ENCODE measurements at regions not wholly inside any gene's neighbourhood (a gene's known extent, or its start where the extent isn't known, plus 50 kb on each side); places are given as distances from the start of the nearest gene placed in this dataset.
"Not testable (repeated sequence)": the region's sequence is repeated elsewhere in the genome, so short reads cannot be mapped to it uniquely, and the experiment has no call there.

- DNase-seq = no peak
These were observed 248.6 kb upstream of the JADE1 start for GRCh38 chr4:128560754-128561495.

- DNase-seq = no peak
These were observed 250.4 kb upstream of the JADE1 start for GRCh38 chr4:128558896-128559679.

- DNase-seq = no peak
These were observed 252.7 kb upstream of the JADE1 start for GRCh38 chr4:128556756-128557155.

- DNase-seq = no peak
These were observed 255.6 kb upstream of the JADE1 start for GRCh38 chr4:128553686-128554515.

- DNase-seq = no peak
These were observed 257.0 kb upstream of the JADE1 start for GRCh38 chr4:128552586-128552907.

- no peak for DNase-seq
These were observed 258.2 kb upstream of the JADE1 start for GRCh38 chr4:128551280-128551679.

- DNase-seq = no peak
These were observed 259.4 kb upstream of the JADE1 start for GRCh38 chr4:128550060-128550459.

- no peak for DNase-seq
These were observed 259.9 kb upstream of the JADE1 start for GRCh38 chr4:128549636-128550035.

GRCh38 chr4:128548381-128548780 lies 260.8 kb upstream of the PGRMC2 start:
- no peak for DNase-seq

GRCh38 chr4:128544272-128544671 lies 256.7 kb upstream of the PGRMC2 start:
- no peak for DNase-seq

GRCh38 chr4:128543696-128544095 lies 256.1 kb upstream of the PGRMC2 start:
- DNase-seq = no peak

- no peak for DNase-seq
These were observed 254.4 kb upstream of the PGRMC2 start for GRCh38 chr4:128542047-128542446.

GRCh38 chr4:128540122-128540521 lies 252.5 kb upstream of the PGRMC2 start:
- no peak for DNase-seq

GRCh38 chr4:128538111-128538882 lies 250.7 kb upstream of the PGRMC2 start:
- no peak for DNase-seq

- no peak for DNase-seq
These were observed 249.1 kb upstream of the PGRMC2 start for GRCh38 chr4:128536746-128537145.

- not testable (repeated sequence) for DNase-seq
These were observed 247.9 kb upstream of the PGRMC2 start for GRCh38 chr4:128535510-128535909.

GRCh38 chr4:128528793-128529553 lies 241.4 kb upstream of the PGRMC2 start:
- no peak for DNase-seq

- DNase-seq = no peak
These were observed 240.4 kb upstream of the PGRMC2 start for GRCh38 chr4:128527946-128528576.

- no peak for DNase-seq
These were observed 239.7 kb upstream of the PGRMC2 start for GRCh38 chr4:128527351-128527750.

- no peak for DNase-seq
These were observed 238.5 kb upstream of the PGRMC2 start for GRCh38 chr4:128525992-128526630.

- no peak for DNase-seq
These were observed 237.8 kb upstream of the PGRMC2 start for GRCh38 chr4:128525387-128525786.

Data from NCI-H2171 (cell line).